HL-60 (cell line): ENCODE measurements at regions not wholly inside any gene's neighbourhood (a gene's known extent, or its start where the extent isn't known, plus 50 kb on each side); places are given as distances from the start of the nearest gene placed in this dataset.

Experiments
- DNase-seq, 2 experiments: peaks; one replicate each; pipeline ENCODE4 v3.0.0-alpha.2; 2010 to 2020; ENCODE audit warnings: low read depth in 1 of 2, low spot score in 1 of 2
- H3K27ac ChIP-seq: fragments of 250-450 bp; sonication (Bioruptor Pico); replicated peaks from 2 replicates; pipeline ENCODE4 v1.5.1; 2020; ENCODE audit warnings: mild to moderate bottlenecking, moderate library complexity
- H3K27me3 ChIP-seq: fragments of 250-450 bp; sonication (Bioruptor Pico); 2 replicates; pipeline ENCODE4 v1.5.1; 2021; ENCODE audit warnings: mild to moderate bottlenecking, moderate library complexity; ENCODE audit not compliant: insufficient read depth, poor library complexity, severe bottlenecking
- H3K4me3 ChIP-seq: replicated peaks from 2 replicates; pipeline ENCODE4 v1.5.1; 2011; ENCODE audit warnings: mild to moderate bottlenecking, control low read depth, low read length; ENCODE audit not compliant: insufficient read depth
- CTCF ChIP-seq: IDR thresholded peaks from one replicate; pipeline ENCODE4 v1.5.1; 2011; ENCODE audit warnings: low read length, control low read depth, inconsistent platforms; ENCODE audit not compliant: insufficient read depth
- GABPA ChIP-seq: IDR thresholded peaks from 2 replicates; pipeline ENCODE4 v1.6.1; 2012; ENCODE audit warnings: low read depth
- POLR2AphosphoS5 ChIP-seq: IDR thresholded peaks from 2 replicates; pipeline ENCODE4 v1.6.1; 2012; ENCODE audit warnings: low read depth
- REST ChIP-seq: IDR thresholded peaks from 2 replicates; pipeline ENCODE4 v1.6.1; 2012; ENCODE audit warnings: low read depth; ENCODE audit not compliant: insufficient replicate concordance
- SPI1 ChIP-seq: IDR thresholded peaks from 2 replicates; pipeline ENCODE4 v1.6.1; 2012; ENCODE audit warnings: low read depth, mild to moderate bottlenecking, borderline replicate concordance

GRCh38 chr14:55936691-55937090, 181.5 kb upstream of the PELI2 start:
- no peak for TF ChIP-seq POLR2AphosphoS5
- no peak for TF ChIP-seq GABPA
- TF ChIP-seq REST, result no peak
- TF ChIP-seq SPI1, result no peak
- TF ChIP-seq CTCF, result no peak
- Histone ChIP-seq H3K27me3 (no peaks in the 10 kb centered on the region), H3K4me3 (no peak overlapping the region), H3K27ac (no peak overlapping the region)
- DNase-seq, result no peak

- DNase-seq, result no peak
- no peak overlapping the region for H3K4me3 ChIP-seq
- no peaks in the 10 kb centered on the region for H3K27me3 ChIP-seq
- H3K27ac ChIP-seq, result no peak overlapping the region
- TF ChIP-seq REST (no peak), CTCF (no peak), SPI1 (no peak), POLR2AphosphoS5 (no peak), GABPA (no peak)
Measured at GRCh38 chr14:55938249-55938791, 179.9 kb upstream of the PELI2 start.

- no peaks in the 10 kb centered on the region for H3K27me3 ChIP-seq
- TF ChIP-seq GABPA, result no peak
- TF ChIP-seq CTCF, result no peak
- no peak for TF ChIP-seq REST
- no peak for TF ChIP-seq POLR2AphosphoS5
- TF ChIP-seq SPI1, result no peak
- H3K4me3 ChIP-seq, result no peak overlapping the region
- no peak for DNase-seq
- no peak overlapping the region for H3K27ac ChIP-seq
Measured at GRCh38 chr14:55942076-55942654, 176.0 kb upstream of the PELI2 start.
